Fibroblast of lung (primary cell): ENCODE measurements at regions not wholly inside any gene's neighbourhood (a gene's known extent, or its start where the extent isn't known, plus 50 kb on each side); places are given as distances from the start of the nearest gene placed in this dataset.
A peak's percentile ranks its signal among the peaks of the same experiment; 100 is the strongest.

Experiments
- DNase-seq, 2 donors: peaks; one replicate each; pipeline versions ENCODE4 v3.0.0 to v3.0.0-alpha.2; 2010; ENCODE audit warnings: low read depth in 2 of 2
- H2AFZ ChIP-seq: 2 replicates; pipeline ENCODE4 v1.5.1; 2012; ENCODE audit warnings: low read length, control low read depth, inconsistent platforms
- H3K27ac ChIP-seq: 2 replicates; pipeline ENCODE4 v1.5.1; 2011; ENCODE audit warnings: low read length, control low read depth; ENCODE audit not compliant: insufficient read depth
- H3K27me3 ChIP-seq: 2 replicates; pipeline ENCODE4 v1.5.1; 2011; ENCODE audit warnings: mild to moderate bottlenecking, low read length; ENCODE audit not compliant: control insufficient read depth, insufficient read depth
- H3K36me3 ChIP-seq: 2 replicates; pipeline ENCODE4 v1.5.1; 2011; ENCODE audit warnings: low read length; ENCODE audit not compliant: control insufficient read depth, insufficient read depth
- H3K4me1 ChIP-seq: 2 replicates; pipeline ENCODE4 v1.5.1; 2011; ENCODE audit warnings: low read length; ENCODE audit not compliant: control insufficient read depth, insufficient read depth; ENCODE audit errors: extremely low read depth
- H3K4me2 ChIP-seq: 2 replicates; pipeline ENCODE4 v1.5.1; 2011; ENCODE audit warnings: low read length, control low read depth; ENCODE audit not compliant: insufficient read depth; ENCODE audit errors: extremely low read depth
- H3K4me3 ChIP-seq, 4 experiments: fragments of 200-600 bp in 1 of 4; sonication (generic) in 1 of 4; replicated peaks in 1 of 4; 2 replicates each; pipeline ENCODE4 v1.5.1; 2011 to 2016; ENCODE audit warnings: low read length in 4 of 4, low read depth in 3 of 4, mild to moderate bottlenecking in 3 of 4, control low read depth in 2 of 4, inconsistent platforms in 1 of 4, mixed read lengths in 1 of 4; ENCODE audit not compliant: insufficient read depth in 1 of 4; ENCODE audit errors: control extremely low read depth in 1 of 4
- H3K79me2 ChIP-seq: 2 replicates; pipeline ENCODE4 v1.5.1; 2012; ENCODE audit warnings: mild to moderate bottlenecking, low read length, inconsistent platforms; ENCODE audit not compliant: control insufficient read depth, insufficient read depth
- H3K9ac ChIP-seq: 2 replicates; pipeline ENCODE4 v1.5.1; 2011; ENCODE audit warnings: mild to moderate bottlenecking, low read length, control low read depth; ENCODE audit not compliant: insufficient read depth
- H3K9me3 ChIP-seq: 2 replicates; pipeline ENCODE4 v1.5.1; 2012; ENCODE audit warnings: low read depth, low read length; ENCODE audit not compliant: control insufficient read depth, insufficient read depth
- H4K20me1 ChIP-seq: 2 replicates; pipeline ENCODE4 v1.5.1; 2011; ENCODE audit warnings: low read length; ENCODE audit not compliant: control insufficient read depth, insufficient read depth; ENCODE audit errors: extremely low read depth
- CTCF ChIP-seq, 2 donors: IDR thresholded peaks in 1 of 2; conservative IDR thresholded peaks in 1 of 2; 1 replicate in 1 of 2; 2 replicates in 1 of 2; pipeline ENCODE4 v1.5.1; 2011 to 2012; ENCODE audit warnings: low read length in 2 of 2, control low read depth in 1 of 2, inconsistent platforms in 1 of 2, low read depth in 1 of 2, mild to moderate bottlenecking in 1 of 2
- EZH2 ChIP-seq: IDR thresholded peaks from 2 replicates; pipeline ENCODE4 v1.5.1; 2012; ENCODE audit warnings: low read length, control low read depth, mild to moderate bottlenecking; ENCODE audit errors: missing control alignments

- H2AFZ ChIP-seq, result no peak overlapping the region
- no peak overlapping the region for H3K9ac ChIP-seq
- TF ChIP-seq CTCF (conservative IDR thresholded peaks at IDR 0.05 in 1 of 2, IDR thresholded peaks at IDR 0.05 in 1 of 2; ENCODE audit: low read depth in 1 of 2, low read length in 2 of 2) (no peak), EZH2 (no peak)
- no peaks in the 10 kb centered on the region for H3K9me3 ChIP-seq
- DNase-seq, result peak in 1 of 2 donors; percentile 78
- H4K20me1 ChIP-seq, result no peaks in the 10 kb centered on the region
- H3K36me3 ChIP-seq, result no peaks in the 10 kb centered on the region
- H3K79me2 ChIP-seq, result no peaks in the 10 kb centered on the region
- no peaks in the 10 kb centered on the region for H3K4me1 ChIP-seq
- no peak overlapping the region for H3K27ac ChIP-seq
- H3K27me3 ChIP-seq, result no peaks in the 10 kb centered on the region
- no peak overlapping the region for H3K4me3 ChIP-seq
- no peak overlapping the region for H3K4me2 ChIP-seq
These were observed 219.9 kb upstream of the NREP start for GRCh38 chr5:111976705-111977435.

DNA sequence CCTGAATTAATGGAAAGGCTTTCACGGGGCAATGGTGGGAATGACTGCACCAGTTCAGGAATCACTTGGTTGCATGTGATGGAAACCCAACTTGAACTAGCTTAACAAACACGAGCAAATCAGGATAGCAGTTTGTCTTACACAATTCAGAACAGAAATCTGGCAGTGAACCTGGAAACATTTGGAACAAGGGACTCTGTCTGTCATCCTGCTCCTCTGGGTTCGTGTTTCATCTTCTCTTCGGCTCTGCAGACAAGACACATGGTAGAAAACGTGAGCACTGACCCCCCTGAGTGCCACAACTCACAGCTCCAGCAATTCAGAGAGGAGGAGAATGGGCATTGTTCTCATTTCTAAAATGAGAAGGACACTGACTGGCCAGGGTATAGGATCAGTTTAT is 218.1 kb upstream of the NREP start:
- no peaks in the 10 kb centered on the region for H3K9me3 ChIP-seq
- no peaks in the 10 kb centered on the region for H3K27me3 ChIP-seq
- no peak overlapping the region for H3K27ac ChIP-seq
- H3K4me2 ChIP-seq, result no peak overlapping the region
- no peaks in the 10 kb centered on the region for H3K36me3 ChIP-seq
- H3K79me2 ChIP-seq, result no peaks in the 10 kb centered on the region
- no peaks in the 10 kb centered on the region for H4K20me1 ChIP-seq
- H3K9ac ChIP-seq, result no peak overlapping the region
- no peaks in the 10 kb centered on the region for H3K4me1 ChIP-seq
- DNase-seq, result no peak
- TF ChIP-seq CTCF (conservative IDR thresholded peaks at IDR 0.05 in 1 of 2, IDR thresholded peaks at IDR 0.05 in 1 of 2; ENCODE audit: low read depth in 1 of 2, low read length in 2 of 2), result no peak
- TF ChIP-seq EZH2, result no peak
- no peak overlapping the region for H3K4me3 ChIP-seq
- no peak overlapping the region for H2AFZ ChIP-seq

GRCh38 chr5:111973961-111974360 is 217.0 kb upstream of the NREP start:
- Histone ChIP-seq H3K36me3 (no peaks in the 10 kb centered on the region), H4K20me1 (no peaks in the 10 kb centered on the region), H3K4me1 (no peaks in the 10 kb centered on the region), H3K4me3 (no peak overlapping the region), H3K27ac (no peak overlapping the region), H3K9me3 (no peaks in the 10 kb centered on the region), H3K4me2 (no peak overlapping the region), H3K79me2 (no peaks in the 10 kb centered on the region), H3K27me3 (no peaks in the 10 kb centered on the region), H3K9ac (no peak overlapping the region), H2AFZ (no peak overlapping the region)
- peak in 1 of 2 donors; percentile 48 for DNase-seq
- no peak for TF ChIP-seq CTCF (conservative IDR thresholded peaks at IDR 0.05 in 1 of 2, IDR thresholded peaks at IDR 0.05 in 1 of 2; ENCODE audit: low read depth in 1 of 2, low read length in 2 of 2)
- no peak for TF ChIP-seq EZH2
